Stomach (tissue), 4 donors: ENCODE measurements at regions not wholly inside any gene's neighbourhood (a gene's known extent, or its start where the extent isn't known, plus 50 kb on each side); places are given as distances from the start of the nearest gene placed in this dataset.

Source experiments
- POLR2A ChIP-seq, 4 donors: fragments of 450-650 bp; IDR thresholded peaks; one replicate each; pipeline ENCODE4 v1.6.1; 2016; ENCODE audit warnings: antibody characterized with exemption in 4 of 4, control low read depth in 2 of 4, mild to moderate bottlenecking in 1 of 4, moderate library complexity in 1 of 4
- POLR2AphosphoS5 ChIP-seq, 3 donors: sonication (generic); formaldehyde crosslinking; IDR thresholded peaks; one replicate each; pipeline ENCODE4 v1.6.1; 2016; ENCODE audit warnings: antibody characterized with exemption in 3 of 3
- TF ChIP-seq, protein P1 (sequence below), 7 experiments: fragments of 450-650 bp in 4 of 7; fragments of 200-600 bp in 3 of 7; sonication (generic) in 3 of 7; IDR thresholded peaks; one replicate each; pipeline ENCODE4 v1.5.1; 2016 to 2019; ENCODE audit warnings: antibody characterized with exemption in 7 of 7, control low read depth in 2 of 7, mild to moderate bottlenecking in 1 of 7

DNA sequence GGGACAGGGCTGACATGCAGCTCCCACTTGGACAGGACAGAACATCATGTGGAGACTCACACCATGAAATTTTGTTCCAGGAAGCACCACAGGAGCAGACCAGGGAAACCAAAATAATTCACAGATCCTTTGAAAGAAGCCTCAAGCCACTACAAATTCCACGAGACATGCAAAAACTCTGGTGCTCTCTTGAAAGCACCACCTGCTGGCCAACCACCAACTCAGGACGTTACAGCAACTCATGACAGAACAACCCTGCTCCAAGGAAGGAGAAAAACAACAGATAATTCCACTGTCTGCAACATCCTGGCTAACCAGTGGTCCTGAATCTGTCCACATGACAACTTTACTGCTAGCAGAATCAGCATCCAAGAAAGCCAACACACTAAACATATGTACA is 516.0 kb downstream of the SPATA31D1 start:
- TF ChIP-seq, protein P1, sequence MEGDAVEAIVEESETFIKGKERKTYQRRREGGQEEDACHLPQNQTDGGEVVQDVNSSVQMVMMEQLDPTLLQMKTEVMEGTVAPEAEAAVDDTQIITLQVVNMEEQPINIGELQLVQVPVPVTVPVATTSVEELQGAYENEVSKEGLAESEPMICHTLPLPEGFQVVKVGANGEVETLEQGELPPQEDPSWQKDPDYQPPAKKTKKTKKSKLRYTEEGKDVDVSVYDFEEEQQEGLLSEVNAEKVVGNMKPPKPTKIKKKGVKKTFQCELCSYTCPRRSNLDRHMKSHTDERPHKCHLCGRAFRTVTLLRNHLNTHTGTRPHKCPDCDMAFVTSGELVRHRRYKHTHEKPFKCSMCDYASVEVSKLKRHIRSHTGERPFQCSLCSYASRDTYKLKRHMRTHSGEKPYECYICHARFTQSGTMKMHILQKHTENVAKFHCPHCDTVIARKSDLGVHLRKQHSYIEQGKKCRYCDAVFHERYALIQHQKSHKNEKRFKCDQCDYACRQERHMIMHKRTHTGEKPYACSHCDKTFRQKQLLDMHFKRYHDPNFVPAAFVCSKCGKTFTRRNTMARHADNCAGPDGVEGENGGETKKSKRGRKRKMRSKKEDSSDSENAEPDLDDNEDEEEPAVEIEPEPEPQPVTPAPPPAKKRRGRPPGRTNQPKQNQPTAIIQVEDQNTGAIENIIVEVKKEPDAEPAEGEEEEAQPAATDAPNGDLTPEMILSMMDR (IDR thresholded peaks at IDR 0.05) = no peak
- TF ChIP-seq POLR2AphosphoS5 (IDR thresholded peaks at IDR 0.05) (no peak), POLR2A (IDR thresholded peaks at IDR 0.05) (no peak)
